Stimulated activated CD8-positive, alpha-beta memory T cell treated with anti-CD3 and anti-CD28 coated beads, Interleukin-12 subunit alpha, Interleukin-12 subunit beta, amount 100 ng/mL, for 24 hours (primary cell): ENCODE measurements at regions not wholly inside any gene's neighbourhood (a gene's known extent, or its start where the extent isn't known, plus 50 kb on each side); places are given as distances from the start of the nearest gene placed in this dataset.

Experiments used
- DNase-seq: peaks from one replicate; pipeline ENCODE4 v3.0.0-alpha.2; 2020; ENCODE audit errors: extremely low read depth

- no peak for DNase-seq
Observed at GRCh38 chr6:145233955-145234354, 501.4 kb downstream of the EPM2A start.

GRCh38 chr6:145235207-145235606 is 500.1 kb downstream of the EPM2A start:
- DNase-seq = no peak

DNA sequence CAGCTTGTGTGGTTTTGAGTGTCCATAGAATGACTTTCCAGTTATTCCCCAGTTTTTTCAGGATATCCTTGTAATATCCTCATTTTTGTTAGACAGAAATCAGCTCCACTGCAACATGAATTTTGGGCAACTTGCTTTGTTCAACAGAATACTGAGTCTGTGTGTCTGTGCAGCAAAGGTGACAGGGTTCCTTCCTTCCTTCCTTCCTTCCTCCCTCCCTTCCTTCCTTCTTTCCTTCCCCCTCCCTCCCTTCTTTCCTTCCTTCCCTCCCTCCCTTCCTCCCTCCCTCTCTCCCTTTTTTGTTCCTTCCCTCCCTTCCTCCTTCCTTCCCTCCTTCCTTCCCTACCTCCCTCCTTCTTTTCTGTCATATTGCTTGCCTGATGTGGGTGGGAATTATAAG is 496.5 kb downstream of the EPM2A start:
- no peak for DNase-seq

DNA sequence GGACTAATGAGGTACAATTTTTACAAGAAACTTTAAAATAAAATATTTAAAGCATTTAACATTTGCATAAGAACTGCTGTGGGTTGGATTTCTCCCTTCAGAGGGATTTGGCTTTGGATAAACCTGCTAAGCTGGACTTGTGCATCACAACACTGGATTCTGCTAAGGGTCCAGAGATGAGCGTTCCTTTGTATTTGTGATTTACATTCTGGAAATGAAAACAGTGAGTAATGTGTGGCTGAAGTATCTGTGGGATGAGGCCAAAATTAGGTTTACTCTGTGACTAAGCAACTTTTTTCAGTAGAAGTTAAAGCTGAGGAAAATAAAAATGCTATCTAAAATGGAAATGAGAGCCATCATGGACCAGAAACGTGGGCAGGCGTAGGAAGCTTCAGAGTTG is 494.3 kb downstream of the EPM2A start:
- no peak for DNase-seq

DNA sequence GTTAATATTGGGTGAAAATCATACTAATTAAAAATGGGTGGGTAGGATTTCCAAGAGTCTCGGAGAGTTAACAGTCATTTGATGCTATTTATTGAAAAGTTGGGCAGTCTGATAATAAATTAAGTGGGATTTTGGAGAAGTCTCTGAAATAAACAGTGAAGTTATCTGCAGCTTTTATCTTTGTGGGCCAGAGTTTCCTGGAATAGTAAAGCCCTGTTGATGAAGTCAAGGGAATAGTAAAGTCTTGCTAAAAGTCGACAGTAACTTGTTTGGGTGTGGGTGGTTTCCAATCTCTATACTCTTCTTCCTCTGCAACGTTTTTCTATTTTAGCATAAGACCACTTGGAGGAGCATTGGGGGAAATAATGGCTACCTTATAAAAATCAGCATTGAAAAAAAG is 493.6 kb downstream of the EPM2A start:
- no peak for DNase-seq

GRCh38 chr6:145244349-145245100 is 490.8 kb downstream of the EPM2A start:
- no peak for DNase-seq

GRCh38 chr6:145245119-145245518 is 490.2 kb downstream of the EPM2A start:
- no peak for DNase-seq

GRCh38 chr6:145247692-145248419 is 487.5 kb downstream of the EPM2A start:
- DNase-seq = no peak

- DNase-seq = no peak
Observed at GRCh38 chr6:145250436-145250835, 484.9 kb downstream of the EPM2A start.

DNA sequence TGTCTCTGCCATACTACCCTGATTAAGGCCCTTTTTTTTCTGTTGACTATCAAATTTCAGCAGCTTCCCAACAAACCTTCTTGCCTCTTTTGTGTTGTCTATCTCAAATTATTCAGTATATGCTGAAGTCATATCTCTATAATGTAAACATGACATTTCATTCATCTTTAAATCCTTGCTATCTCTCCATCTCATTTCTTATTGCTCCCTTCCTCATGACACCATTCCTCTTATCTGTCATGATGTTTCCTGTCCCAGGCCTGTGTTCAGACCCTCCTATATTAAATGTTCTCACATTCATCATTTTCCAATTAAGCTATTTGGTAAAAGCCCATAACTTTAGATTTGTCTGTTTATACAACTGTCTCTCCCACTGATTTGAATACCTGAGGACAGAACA is 482.6 kb downstream of the EPM2A start:
- DNase-seq = no peak

GRCh38 chr6:145254649-145255401 is 480.5 kb downstream of the EPM2A start:
- DNase-seq = no peak

- DNase-seq = no peak
Observed at GRCh38 chr6:145257704-145258103, 477.6 kb downstream of the EPM2A start.

DNA sequence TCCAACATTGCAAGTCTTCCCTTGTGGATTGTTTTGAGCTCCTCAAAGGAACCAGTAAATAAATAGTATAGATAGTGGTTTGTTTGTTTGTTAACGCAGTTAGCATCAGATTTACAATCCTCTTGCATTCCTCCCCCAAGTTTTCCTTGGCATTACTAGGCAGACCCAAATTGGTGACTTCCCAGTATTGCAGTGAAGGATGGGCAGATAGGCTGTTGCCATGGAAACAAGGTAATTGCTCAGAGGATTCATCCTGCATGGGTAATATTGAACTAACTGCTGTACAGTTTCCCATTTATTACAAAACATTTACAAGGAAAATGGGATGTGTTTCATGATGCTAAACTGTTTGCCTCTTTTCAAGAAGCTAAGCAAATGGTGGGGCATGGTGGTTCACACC is 477.2 kb downstream of the EPM2A start:
- DNase-seq = no peak

GRCh38 chr6:145260484-145261175 is 474.7 kb downstream of the EPM2A start:
- DNase-seq = no peak

GRCh38 chr6:145261758-145262157 is 473.6 kb downstream of the EPM2A start:
- DNase-seq = no peak

DNA sequence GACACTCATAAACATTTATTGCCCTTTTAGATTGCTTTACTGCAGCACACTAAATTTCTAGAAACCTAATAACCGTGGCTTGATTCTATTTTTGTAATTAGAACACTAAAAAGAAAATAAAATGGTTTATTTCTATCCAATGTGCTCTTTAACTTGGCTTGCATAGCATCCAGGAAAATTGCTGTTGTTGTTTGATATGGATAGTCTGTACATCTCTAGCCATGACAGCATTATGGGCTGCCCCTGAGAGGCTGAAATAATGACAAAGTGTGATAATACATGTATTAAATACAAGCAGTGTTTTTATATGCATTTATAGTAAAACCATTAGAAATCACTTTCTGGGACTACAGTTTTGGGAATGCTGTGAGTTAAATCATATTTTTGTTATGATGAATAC is 472.5 kb downstream of the EPM2A start:
- DNase-seq = no peak

- DNase-seq = no peak
Observed at GRCh38 chr6:145263778-145264211, 471.5 kb downstream of the EPM2A start.

DNA sequence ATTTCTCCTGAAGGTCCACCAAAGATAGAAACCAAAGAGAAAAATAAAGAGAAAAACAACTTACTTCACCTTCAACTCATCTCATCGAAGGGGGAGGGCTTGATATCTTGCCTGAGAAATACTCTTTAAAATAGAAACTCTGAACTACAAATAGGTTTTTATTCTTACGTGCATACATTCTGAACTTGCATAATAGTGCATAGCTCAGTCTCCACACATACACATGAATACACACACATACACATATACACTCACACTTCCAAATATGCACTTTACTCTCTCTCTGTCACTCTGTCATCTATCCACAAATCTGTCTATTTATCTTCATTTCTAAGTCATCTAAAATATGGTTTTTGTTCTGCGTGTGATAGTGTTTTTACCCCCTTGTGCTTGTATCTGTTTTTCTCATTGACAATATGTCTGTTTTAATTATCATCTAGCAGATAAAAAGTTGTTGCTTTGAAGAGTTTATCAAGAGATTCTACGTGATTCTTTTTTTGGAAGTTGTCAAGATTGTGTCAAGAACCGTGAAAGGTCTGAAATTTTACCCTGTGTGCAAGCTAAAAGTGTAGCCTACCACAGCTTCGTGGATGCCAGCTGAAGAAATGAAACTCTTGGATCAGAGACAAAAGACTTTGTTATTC is 468.8 kb downstream of the EPM2A start:
- no peak for DNase-seq

DNA sequence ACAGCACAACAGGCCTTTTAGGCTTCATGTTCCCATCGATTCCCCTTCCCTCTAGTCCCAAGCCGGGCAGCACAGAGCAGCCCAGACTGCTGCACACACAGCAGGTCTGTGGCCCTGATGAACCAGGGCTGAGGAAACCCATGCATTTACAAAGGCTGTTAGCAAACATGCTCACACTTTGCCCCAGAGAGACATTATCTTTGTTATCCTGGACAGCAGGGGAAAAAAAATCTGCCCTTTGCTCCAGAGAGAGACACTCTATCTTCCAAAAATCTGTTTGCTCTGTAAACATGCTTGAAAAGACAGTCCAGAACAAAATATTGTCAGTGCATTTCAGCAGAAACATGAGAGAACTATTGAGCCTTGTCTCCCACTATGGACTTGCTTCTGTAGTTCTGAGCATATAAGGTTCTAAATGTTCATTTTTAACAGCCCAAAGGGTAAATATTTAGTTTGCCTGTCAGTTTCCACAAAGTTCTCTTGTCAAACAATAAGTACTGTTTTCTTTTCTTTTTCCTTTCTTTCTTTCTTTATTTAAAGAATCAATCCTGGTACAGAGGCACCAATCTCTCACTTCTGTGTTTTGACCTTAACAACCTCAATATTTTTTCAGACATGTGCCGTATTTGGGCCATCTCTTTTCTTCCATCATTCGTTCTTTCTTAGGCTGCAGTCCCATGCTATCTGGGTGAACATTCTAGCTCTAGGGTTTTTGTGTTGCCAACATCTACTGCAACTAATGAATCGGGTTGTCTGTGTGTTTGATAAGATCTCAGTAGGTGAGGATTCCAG is 468.0 kb downstream of the EPM2A start:
- no peak for DNase-seq

GRCh38 chr6:145270464-145270863 is 464.9 kb downstream of the EPM2A start:
- DNase-seq = no peak

DNA sequence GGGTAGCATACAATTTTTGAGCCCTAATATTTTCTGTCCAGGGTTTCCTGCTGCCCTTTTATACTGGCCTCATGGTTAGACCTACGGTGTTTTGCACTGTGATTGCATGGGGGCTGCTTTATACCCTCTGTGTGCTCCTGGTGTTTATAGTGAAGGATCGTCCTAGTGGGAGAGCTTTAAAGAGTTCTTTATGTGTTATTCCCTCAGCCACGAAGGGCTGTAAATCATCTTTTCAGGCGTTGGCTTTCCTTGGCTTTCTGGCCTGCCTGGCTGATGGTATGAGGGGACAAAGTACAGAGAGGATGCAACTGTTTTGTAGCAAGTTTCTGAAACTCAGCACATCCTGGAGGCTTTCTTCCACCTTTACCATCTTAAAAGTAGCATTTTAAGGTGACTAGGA is 464.3 kb downstream of the EPM2A start:
- no peak for DNase-seq
